ENCODE measurements at regions not wholly inside any gene's neighbourhood (a gene's known extent, or its start where the extent isn't known, plus 50 kb on each side); places are given as distances from the start of the nearest gene placed in this dataset.

DNA sequence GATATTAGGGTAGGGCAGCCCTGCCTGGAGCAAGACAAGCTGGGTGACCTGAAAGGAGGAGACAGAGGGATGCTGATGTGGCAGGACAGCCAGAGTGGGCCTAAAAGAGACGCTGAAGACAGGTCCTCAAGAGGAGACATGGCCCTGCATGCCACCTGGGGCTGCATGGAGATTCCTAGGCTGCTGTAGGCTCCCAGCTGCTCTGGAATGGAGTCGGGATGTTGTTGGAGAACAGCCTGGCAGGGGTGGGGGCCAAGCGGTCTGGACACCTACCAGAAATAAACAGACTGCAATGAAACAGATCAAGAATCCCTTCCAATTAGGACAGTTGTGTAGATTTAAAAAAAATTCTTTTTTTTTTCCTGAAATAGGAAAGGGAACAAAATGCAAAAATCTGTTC lies 97.8 kb upstream of the NPAS2 start:
- Histone ChIP-seq H3K4me3 (no peak overlapping the region), H3K9ac (ENCODE audit: insufficient read depth in 1 of 2, low read length in 2 of 2) (no peak overlapping the region), H3K27ac (ENCODE audit: low read depth in 1 of 2, low read length in 1 of 2) (no peak overlapping the region), H3K9me3 (ENCODE audit: control insufficient read depth in 4 of 4, insufficient read depth in 3 of 4, low read length in 3 of 4) (no peaks in the 10 kb centered on the region), H3K27me3 (ENCODE audit: control insufficient read depth in 3 of 3, insufficient read depth in 3 of 3, low read length in 2 of 3) (no peaks in the 10 kb centered on the region), H3K36me3 (ENCODE audit: control insufficient read depth in 4 of 4, insufficient read depth in 4 of 4, low read length in 4 of 4) (no peaks in the 10 kb centered on the region), H3K4me1 (ENCODE audit: control insufficient read depth in 5 of 5, insufficient read depth in 5 of 5, low read length in 5 of 5) (no peaks in the 10 kb centered on the region)
- DNase-seq (no peak), ATAC-seq (ENCODE audit: insufficient read depth, low FRiP score) (no peak)
- 84 to 89% methylated on average over 3 of the region's 3 CpGs for WGBS, 2 donors
- TF ChIP-seq, protein P1, sequence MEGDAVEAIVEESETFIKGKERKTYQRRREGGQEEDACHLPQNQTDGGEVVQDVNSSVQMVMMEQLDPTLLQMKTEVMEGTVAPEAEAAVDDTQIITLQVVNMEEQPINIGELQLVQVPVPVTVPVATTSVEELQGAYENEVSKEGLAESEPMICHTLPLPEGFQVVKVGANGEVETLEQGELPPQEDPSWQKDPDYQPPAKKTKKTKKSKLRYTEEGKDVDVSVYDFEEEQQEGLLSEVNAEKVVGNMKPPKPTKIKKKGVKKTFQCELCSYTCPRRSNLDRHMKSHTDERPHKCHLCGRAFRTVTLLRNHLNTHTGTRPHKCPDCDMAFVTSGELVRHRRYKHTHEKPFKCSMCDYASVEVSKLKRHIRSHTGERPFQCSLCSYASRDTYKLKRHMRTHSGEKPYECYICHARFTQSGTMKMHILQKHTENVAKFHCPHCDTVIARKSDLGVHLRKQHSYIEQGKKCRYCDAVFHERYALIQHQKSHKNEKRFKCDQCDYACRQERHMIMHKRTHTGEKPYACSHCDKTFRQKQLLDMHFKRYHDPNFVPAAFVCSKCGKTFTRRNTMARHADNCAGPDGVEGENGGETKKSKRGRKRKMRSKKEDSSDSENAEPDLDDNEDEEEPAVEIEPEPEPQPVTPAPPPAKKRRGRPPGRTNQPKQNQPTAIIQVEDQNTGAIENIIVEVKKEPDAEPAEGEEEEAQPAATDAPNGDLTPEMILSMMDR (IDR thresholded peaks at IDR 0.05; ENCODE audit: control extremely low read depth, extremely low read depth) = no peak

DNA sequence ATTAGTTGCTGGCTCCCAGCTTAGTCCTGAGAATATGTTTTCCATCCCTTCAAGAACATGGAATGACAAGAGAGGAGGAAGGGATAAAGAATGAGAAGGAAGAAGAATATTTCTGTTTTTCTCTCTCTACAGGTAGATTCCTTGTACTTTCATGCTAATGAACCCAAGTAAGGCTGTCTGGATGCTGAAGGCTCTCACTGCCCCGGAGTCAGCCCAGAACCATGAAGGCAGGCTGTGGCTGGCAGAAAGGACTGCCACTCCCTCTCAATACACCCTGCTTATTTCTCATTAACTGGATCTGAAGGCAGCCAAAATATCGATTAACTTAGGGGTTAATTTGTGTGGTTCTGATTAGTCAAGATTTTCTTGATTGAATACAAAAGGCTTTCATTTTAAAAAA lies 93.1 kb upstream of the NPAS2 start:
- WGBS, 2 donors = 68 to 74% methylated on average over 2 of the region's 2 CpGs
- DNase-seq = no peak
- no peaks in the 10 kb centered on the region for H3K9me3 ChIP-seq (ENCODE audit: control insufficient read depth in 4 of 4, insufficient read depth in 3 of 4, low read length in 3 of 4)
- no peaks in the 10 kb centered on the region for H3K36me3 ChIP-seq (ENCODE audit: control insufficient read depth in 4 of 4, insufficient read depth in 4 of 4, low read length in 4 of 4)
- no peak overlapping the region for H3K4me3 ChIP-seq
- H3K4me1 ChIP-seq (ENCODE audit: control insufficient read depth in 5 of 5, insufficient read depth in 5 of 5, low read length in 5 of 5) = no peaks in the 10 kb centered on the region
- TF ChIP-seq, protein P1 (IDR thresholded peaks at IDR 0.05; ENCODE audit: control extremely low read depth, extremely low read depth) = no peak
- H3K27ac ChIP-seq (ENCODE audit: low read depth in 1 of 2, low read length in 1 of 2) = no peak overlapping the region
- no peak for ATAC-seq (ENCODE audit: insufficient read depth, low FRiP score)
- no peak overlapping the region for H3K9ac ChIP-seq (ENCODE audit: insufficient read depth in 1 of 2, low read length in 2 of 2)
- H3K27me3 ChIP-seq (ENCODE audit: control insufficient read depth in 3 of 3, insufficient read depth in 3 of 3, low read length in 2 of 3) = no peaks in the 10 kb centered on the region

DNA sequence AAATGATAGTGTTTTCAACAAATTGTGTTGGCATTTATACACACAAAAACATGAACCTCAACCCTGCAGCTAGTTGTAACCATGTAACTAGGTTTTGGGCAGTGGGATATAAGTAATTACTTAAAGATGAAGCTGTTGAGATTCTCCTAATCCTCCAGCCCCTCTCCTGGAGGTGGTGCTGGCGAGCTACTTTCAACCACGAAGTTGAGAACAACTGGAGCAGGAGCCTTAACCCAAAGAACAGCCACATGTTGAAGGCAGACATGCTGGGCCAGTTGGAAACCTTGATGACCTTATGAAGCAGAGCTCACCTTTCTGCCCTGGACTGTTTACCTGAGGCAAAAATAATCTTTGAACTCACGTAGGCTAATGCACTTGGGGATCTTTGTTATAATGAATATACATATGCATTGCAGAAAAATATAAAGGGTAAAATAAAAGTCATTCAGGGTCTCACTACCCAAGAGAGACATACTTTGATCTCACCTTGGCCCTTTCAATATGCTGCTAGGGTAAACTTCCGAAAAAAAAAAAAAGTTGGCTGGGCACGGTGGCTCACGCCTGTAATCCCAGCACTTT lies 89.6 kb upstream of the NPAS2 start:
- peak in 2 of 3 donors; percentile 31 to 44 for DNase-seq
- 70 to 76% methylated on average over 6 of the region's 6 CpGs for WGBS, 2 donors
- no peak for ATAC-seq (ENCODE audit: insufficient read depth, low FRiP score)
- Histone ChIP-seq H3K27me3 (ENCODE audit: control insufficient read depth in 3 of 3, insufficient read depth in 3 of 3, low read length in 2 of 3) (no peaks in the 10 kb centered on the region), H3K9ac (ENCODE audit: insufficient read depth in 1 of 2, low read length in 2 of 2) (no peak overlapping the region), H3K36me3 (ENCODE audit: control insufficient read depth in 4 of 4, insufficient read depth in 4 of 4, low read length in 4 of 4) (no peaks in the 10 kb centered on the region), H3K4me3 (no peak overlapping the region), H3K9me3 (ENCODE audit: control insufficient read depth in 4 of 4, insufficient read depth in 3 of 4, low read length in 3 of 4) (no peaks in the 10 kb centered on the region), H3K27ac (ENCODE audit: low read depth in 1 of 2, low read length in 1 of 2) (no peak overlapping the region), H3K4me1 (ENCODE audit: control insufficient read depth in 5 of 5, insufficient read depth in 5 of 5, low read length in 5 of 5) (no peaks in the 10 kb centered on the region)
- TF ChIP-seq, protein P1 (IDR thresholded peaks at IDR 0.05; ENCODE audit: control extremely low read depth, extremely low read depth) = peak; percentile 39

DNA sequence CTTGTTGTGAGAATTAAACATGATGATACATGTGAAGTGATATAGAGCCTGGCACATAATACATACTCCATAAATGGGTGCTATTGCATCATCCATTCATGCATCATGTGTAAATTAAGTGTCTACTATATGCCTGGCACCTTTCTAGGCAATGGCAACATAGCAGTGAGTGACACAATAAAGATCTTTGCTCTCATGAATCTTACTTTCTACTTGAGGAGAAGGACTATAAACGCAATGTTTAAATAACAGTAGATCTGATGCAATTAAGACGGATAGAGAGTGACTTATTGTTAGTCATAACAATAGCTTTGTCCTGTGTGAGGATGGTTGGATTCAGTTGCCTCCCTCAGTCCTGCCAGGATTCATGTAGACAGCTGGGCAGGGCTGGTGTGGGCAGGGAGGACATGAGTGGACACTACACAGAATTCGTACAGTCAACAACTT lies 88.4 kb upstream of the NPAS2 start:
- no peak overlapping the region for H3K4me3 ChIP-seq
- TF ChIP-seq, protein P1 (IDR thresholded peaks at IDR 0.05; ENCODE audit: control extremely low read depth, extremely low read depth) = no peak
- no peak overlapping the region for H3K9ac ChIP-seq (ENCODE audit: insufficient read depth in 1 of 2, low read length in 2 of 2)
- no peaks in the 10 kb centered on the region for H3K4me1 ChIP-seq (ENCODE audit: control insufficient read depth in 5 of 5, insufficient read depth in 5 of 5, low read length in 5 of 5)
- ATAC-seq (ENCODE audit: insufficient read depth, low FRiP score) (no peak), DNase-seq (no peak)
- no peak overlapping the region for H3K27ac ChIP-seq (ENCODE audit: low read depth in 1 of 2, low read length in 1 of 2)
- 74 to 84% methylated on average over 3 of the region's 3 CpGs for WGBS, 2 donors
- H3K27me3 ChIP-seq (ENCODE audit: control insufficient read depth in 3 of 3, insufficient read depth in 3 of 3, low read length in 2 of 3) = no peaks in the 10 kb centered on the region
- no peaks in the 10 kb centered on the region for H3K36me3 ChIP-seq (ENCODE audit: control insufficient read depth in 4 of 4, insufficient read depth in 4 of 4, low read length in 4 of 4)
- peaks cover 0 to under 1% (median 0%) of the 10 kb centered on the region in 4 donors for H3K9me3 ChIP-seq (ENCODE audit: control insufficient read depth in 4 of 4, insufficient read depth in 3 of 4, low read length in 3 of 4)

All from lung (tissue), 11 donors.